LHCN-M2 (cell line): ENCODE measurements at regions not wholly inside any gene's neighbourhood (a gene's known extent, or its start where the extent isn't known, plus 50 kb on each side); places are given as distances from the start of the nearest gene placed in this dataset.

Source experiments
- DNase-seq: peaks from one replicate; pipeline ENCODE4 v3.0.0-alpha.2; 2012; ENCODE audit warnings: low read depth

DNA sequence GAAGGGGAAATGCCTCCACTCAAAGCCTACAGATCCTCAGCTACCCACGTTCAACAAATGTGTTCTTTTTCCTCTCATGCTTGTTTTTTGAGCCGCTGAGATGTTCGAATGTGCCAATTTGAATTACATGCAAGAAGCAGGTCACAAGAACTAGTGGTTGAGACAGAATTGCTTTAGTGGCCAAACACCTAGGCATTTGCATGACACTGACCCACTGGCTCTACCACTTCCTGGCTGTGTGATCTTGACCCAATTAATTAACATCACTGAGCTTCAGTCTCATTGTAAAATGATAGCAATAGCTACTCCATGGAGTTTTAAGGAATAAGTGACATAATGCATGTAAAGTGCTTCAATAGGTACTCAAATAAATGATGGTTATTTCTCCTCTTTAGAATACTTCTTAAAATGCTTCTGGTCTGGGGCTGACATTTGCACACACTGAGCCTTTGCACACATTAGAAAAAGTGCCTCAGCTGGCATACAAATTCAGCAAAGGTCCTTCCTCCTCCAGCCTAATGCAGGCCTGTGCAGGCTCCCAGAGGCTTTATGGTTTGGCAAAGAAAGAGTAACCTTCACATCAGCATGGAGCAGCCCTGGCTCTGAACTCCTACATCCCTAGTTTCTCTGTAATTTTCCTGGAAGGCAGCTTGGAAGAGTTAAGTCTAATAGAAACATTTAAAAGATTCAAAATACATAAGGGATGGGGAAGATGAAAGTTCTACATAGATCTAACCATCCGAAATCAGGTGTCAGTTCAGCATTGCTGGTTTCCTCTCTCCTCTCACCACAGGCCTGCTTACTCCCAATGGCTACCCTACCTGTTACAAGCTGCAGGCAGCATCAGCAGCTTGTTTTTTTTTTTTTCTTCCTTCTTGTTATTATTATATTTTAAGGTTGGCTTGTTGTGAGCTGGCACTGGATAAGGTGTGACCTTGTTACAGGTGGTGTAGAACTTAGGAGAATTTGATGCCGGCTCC, 107.4 kb downstream of the TBX19 start:
- DNase-seq = no peak

GRCh38 chr1:168386949-168387586, 106.4 kb downstream of the TBX19 start:
- DNase-seq = no peak

DNA sequence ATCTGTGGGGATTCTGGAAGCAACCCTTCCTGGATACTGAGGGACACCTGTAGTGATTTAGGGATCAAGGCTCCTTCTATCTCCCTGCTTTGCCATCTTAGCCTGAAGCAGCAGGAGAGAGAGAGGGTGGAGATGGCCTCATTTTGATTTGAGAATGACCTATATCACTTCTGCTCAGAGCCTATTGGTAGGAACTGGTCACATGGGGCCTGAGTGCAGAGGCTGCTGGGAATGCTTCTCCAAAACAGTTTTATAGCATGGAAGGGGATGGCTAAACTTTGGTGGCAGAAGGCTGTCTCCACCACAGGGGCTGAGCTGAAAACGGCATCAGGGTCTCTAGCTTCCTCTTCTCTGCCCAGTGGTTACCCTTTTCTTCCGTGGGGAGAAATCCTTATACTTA, 105.8 kb downstream of the TBX19 start:
- DNase-seq = no peak

DNA sequence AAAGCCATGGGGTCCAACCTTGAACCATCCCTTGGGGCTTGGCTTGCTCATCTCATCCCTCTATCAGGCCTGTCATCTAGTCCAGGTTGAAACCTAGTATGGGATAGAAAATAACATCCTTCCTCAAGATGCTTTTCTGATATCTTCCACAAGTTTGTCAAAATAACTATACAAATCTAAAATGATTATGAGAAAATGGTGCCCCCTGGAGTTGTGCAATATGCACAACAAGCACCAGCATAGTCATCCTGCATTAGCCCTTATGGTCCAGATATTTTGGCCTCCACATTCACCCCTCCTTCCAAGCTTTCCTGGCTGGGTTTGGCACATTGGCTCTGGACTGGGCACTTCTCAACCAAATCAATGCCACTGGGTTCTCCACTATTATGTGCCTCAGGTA, 101.2 kb downstream of the TBX19 start:
- DNase-seq = no peak

DNA sequence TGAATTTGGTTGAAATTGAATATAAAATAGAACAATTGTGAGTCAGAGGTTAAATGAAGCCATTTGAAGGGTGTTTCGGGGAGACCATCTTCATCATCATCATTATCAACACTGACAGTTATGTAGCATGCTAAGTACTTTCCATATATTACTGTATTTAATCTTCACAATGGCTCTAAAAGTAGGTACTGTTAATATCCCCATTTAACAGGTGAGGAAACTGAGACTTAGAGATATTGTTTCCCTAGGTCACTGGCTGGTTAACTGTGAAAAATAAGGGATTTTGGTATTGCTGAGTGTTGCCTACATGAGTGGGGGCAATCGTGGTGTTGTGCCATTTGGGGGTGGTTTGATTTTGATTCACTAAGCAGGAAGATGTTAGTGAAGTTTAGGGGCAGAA, 100.3 kb downstream of the TBX19 start:
- no peak for DNase-seq

- DNase-seq = no peak
Measured at GRCh38 chr1:168379104-168379860, 98.6 kb downstream of the TBX19 start.

- DNase-seq = no peak
Measured at GRCh38 chr1:168375566-168376300, 95.1 kb downstream of the TBX19 start.

DNA sequence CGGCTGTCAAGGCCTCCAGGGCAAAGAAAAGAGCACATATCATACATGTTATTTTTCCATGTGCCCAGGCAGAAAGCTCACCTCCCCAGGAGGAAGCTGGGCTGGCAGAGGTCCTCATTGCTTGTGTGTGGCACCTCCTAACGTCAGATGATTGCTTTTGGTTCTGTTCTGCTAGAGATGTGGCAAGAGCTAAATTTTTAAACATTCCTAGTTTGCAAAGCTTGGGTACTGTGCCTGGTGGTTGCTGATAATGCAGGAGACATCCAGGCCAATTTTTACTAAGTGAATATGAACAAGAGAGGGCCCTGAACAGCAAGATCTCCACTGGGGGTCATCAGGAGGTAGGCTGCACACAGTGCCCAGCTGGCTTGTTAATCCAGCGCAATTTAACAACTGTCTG, 93.9 kb downstream of the TBX19 start:
- no peak for DNase-seq

DNA sequence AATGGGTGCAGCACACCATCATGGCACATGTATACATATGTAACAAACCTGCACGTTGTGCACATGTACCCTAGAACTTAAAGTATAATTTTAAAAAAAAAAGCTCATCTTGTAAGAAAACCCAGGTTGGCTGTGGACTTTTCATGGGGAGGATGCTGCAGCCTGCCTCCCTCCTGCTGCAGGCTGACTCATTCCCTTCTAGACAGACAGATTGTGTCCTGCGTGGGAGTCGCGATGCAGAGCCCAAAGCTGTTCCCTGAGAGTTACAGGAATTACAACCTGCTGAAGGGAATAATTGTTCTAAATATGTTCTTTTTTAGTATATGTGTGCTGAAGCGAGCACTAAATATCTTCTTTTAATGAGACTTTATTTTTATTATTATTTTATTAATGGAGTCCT, 93.2 kb downstream of the TBX19 start:
- no peak for DNase-seq

DNA sequence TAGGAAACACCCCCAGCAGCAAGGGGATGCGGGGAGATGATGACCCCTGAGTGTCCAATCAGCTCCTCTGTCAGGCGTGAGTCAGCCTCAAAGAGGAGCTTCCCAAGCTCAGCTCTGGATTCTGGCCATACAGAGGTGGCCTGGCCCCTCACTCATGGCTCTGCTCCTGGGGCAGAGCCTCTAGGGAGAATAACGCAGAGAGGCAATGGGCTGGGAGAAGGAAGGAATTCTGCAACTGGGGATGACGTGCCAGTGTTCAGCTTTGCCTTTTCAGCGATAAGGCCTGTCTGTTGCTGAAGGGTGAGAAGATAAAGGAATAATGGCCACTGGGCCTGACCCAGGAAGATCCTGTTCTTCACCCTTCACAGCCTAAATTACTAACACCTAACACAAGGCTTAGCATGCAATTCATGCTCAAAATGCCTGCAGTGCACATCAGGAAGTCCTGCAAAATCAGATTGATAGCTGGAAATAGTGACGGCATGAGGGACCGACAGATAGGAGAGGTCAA, 92.2 kb downstream of the TBX19 start:
- DNase-seq = no peak

GRCh38 chr1:168372307-168372706, 91.6 kb downstream of the TBX19 start:
- no peak for DNase-seq

DNA sequence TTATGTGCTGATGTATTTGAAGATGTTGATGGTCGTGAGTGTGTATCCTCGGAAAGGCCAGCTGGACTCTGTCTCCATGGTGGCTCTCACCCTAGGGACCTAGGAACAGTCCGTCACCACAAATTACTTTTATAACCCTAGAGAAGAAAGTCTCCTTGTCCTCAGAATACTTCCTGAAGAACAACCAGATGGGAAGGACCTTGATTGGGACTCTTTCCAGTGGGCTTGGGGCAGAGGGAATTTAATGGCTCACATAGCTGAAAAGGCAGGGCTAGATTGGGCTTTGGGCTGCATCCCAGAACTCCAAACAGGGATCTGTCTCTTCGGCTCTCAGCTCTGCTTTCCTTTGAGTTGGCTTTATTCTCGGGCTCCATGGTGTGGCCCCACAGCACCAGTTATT, 90.8 kb downstream of the TBX19 start:
- DNase-seq = no peak

DNA sequence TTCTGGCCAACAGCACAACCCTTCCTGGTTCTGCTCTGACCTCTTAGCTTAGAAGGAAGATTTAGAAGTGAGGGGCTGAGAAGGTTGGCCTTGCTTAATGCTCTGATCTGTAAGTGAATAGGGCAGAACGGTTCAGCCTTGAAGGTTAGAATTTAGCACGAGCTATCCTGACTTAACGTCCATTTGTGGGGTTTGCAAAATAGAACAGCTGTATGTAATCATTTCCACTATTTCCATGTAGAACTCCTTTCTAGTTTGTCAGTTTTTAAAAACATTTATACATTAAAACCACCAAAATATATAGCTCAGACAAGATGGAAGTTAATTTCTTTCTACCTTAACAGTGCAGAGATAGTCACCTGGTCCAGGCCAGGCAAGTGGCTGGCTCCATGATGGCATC, 89.9 kb downstream of the TBX19 start:
- DNase-seq = no peak

DNA sequence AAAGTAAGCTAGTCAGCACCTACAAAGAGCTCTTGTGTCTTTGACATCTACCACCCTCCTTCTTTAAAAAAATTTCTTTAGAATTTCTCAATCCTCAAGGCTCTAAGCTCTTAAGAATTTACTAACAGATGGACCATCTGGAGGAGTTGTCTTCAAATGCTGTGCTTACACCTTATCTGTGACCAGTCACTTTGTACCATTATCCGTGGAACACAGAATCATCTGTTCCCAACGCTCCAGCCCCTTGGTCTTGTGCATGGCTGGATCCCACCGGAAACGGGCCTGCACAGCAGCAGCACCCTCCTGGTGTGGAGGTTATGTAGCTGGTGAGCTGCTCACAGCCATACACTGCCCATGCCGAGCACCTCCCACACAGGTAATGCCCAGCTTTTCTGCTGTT, 89.0 kb downstream of the TBX19 start:
- DNase-seq = no peak

DNA sequence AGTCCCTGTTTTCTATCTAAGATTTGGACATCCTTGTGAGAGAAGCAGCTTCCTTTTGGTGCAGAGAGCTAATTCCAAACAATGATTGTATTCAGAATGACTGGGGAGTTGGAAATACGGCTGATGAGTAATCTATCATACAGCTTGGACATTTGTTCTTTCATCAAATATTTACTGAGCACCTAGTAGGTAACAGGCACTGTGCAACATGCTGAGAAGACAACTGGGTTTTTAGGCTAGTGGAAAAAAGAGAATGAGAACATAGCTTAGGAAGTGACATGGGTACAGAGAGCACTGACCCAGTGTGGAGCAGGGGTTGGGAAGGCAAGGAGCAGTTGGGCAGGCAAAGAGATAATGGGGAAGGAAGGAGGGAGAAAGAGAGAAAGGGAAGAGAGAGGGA, 87.5 kb downstream of the TBX19 start:
- no peak for DNase-seq

DNA sequence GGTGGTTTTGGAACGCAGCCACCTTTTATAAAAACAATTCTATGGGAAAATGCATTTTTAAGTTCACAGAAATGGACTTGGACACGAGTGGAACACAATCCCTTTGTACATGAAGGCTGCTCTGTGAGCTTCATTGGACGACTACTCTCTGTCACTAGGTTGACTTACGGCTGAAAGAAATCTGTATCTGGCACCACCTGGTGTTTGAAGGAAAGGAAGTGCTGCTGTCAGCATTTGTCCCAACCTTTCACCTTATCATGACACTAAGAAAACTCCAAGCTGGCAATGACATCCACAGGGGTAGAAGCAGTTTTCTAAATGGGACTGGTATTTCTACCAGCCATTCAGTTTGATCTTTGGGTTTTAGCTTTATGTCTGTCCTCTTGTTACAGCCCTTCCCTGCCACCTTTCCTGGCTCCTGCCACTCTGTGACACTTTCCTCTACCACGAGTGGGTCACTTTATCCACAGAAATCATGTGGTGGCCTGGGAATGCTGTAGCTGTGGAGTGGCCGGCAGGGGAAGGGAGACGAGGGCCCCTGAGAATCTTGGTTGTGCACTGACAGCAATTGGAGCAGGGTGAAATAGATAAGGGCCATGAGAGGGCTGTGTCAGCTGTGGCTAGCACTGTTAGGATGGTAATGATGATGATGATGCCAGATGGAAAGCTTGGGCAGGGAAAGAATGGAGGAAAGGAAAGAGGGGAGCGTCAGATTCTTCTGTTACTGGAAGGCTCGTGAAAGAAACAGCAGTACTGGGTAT, 85.2 kb downstream of the TBX19 start:
- DNase-seq = no peak
